ENCODE measurements at regions not wholly inside any gene's neighbourhood (a gene's known extent, or its start where the extent isn't known, plus 50 kb on each side); places are given as distances from the start of the nearest gene placed in this dataset.

DNA sequence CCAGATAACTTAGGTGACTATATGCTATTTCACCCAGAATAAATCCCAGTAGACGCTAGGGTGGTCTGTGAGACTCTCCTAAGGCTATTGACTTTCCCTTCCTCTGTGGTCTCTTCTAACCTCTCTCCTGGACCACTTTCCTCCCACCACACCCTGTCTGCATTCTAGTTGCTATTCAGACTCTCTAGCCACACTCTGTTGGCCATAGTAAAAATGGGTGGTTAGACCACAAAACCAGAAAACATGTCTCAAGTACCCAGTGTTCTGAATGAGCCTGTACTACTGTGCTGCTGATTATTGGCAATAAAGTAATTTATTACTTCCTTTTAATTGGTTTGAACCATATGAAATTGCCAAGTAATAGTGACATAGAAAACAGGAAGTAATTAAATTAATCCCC, 240.8 kb downstream of the KIF20B start:
- H3K4me3 ChIP-seq, result no peak overlapping the region
- TF ChIP-seq POLR2AphosphoS5 (IDR thresholded peaks at IDR 0.05; ENCODE audit: borderline replicate concordance, low read depth, low read length) (no peak), FOXP2 (optimal IDR thresholded peaks at IDR 0.05; ENCODE audit: control extremely low read depth, extremely low read length, insufficient read depth) (no peak), EZH2 (IDR thresholded peaks at IDR 0.05) (no peak)
- H3K9me3 ChIP-seq (ENCODE audit: low read depth, low read length), result no peaks in the 10 kb centered on the region
- H3K9ac ChIP-seq (ENCODE audit: insufficient read length), result no peak overlapping the region
- no peak overlapping the region for H3K27ac ChIP-seq
- DNase-seq (ENCODE audit: low read depth, low spot score), result no peak
- H3K36me3 ChIP-seq (ENCODE audit: insufficient read depth, low read length), result no peaks in the 10 kb centered on the region

DNA sequence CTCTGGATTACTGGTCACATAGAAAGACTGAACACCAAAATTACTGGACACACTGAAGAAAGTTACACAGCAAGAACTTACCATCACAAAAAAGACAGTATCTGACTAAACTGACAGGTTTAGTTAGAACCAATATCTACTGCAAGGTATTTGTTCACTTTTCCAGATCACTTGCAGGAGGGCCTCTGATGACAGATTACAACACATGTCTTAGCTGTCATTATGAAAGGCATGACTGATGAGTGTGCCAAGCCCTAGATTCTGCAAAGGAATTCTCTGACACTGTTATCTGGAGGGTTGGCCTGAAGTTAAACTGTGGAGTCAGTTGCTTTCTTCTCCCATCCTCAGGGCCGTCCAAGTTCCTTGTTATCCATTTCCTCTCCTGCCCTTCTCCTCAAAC, 242.7 kb downstream of the KIF20B start:
- TF ChIP-seq POLR2AphosphoS5 (IDR thresholded peaks at IDR 0.05; ENCODE audit: borderline replicate concordance, low read depth, low read length) (no peak), FOXP2 (optimal IDR thresholded peaks at IDR 0.05; ENCODE audit: control extremely low read depth, extremely low read length, insufficient read depth) (no peak), EZH2 (IDR thresholded peaks at IDR 0.05) (no peak)
- Histone ChIP-seq H3K9me3 (ENCODE audit: low read depth, low read length) (no peaks in the 10 kb centered on the region), H3K36me3 (ENCODE audit: insufficient read depth, low read length) (no peaks in the 10 kb centered on the region), H3K4me3 (no peak overlapping the region), H3K9ac (ENCODE audit: insufficient read length) (no peak overlapping the region), H3K27ac (no peak overlapping the region)
- DNase-seq (ENCODE audit: low read depth, low spot score), result no peak

DNA sequence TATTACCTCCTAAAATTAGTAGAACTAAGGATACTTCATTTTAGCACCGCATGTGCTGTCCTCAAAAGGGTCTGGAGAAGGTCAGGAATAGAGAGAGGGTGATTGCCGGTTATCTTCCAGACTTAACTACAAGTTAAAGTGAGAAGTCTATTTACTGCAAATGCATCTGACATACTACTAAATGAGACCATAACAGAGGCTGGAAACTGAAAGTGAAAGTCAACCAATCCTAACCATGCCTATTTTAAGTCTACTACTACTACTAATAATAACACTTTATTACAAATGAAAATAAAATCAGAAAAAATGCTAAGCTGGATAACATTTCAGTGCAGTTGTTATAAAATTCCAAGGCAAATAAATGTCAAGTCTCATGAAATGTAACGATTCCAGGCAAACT, 244.7 kb downstream of the KIF20B start:
- no peak for TF ChIP-seq FOXP2 (optimal IDR thresholded peaks at IDR 0.05; ENCODE audit: control extremely low read depth, extremely low read length, insufficient read depth)
- TF ChIP-seq POLR2AphosphoS5 (IDR thresholded peaks at IDR 0.05; ENCODE audit: borderline replicate concordance, low read depth, low read length), result no peak
- TF ChIP-seq EZH2 (IDR thresholded peaks at IDR 0.05), result no peak
- Histone ChIP-seq H3K9ac (ENCODE audit: insufficient read length) (no peak overlapping the region), H3K9me3 (ENCODE audit: low read depth, low read length) (no peaks in the 10 kb centered on the region), H3K4me3 (no peak overlapping the region), H3K27ac (no peak overlapping the region), H3K36me3 (ENCODE audit: insufficient read depth, low read length) (no peaks in the 10 kb centered on the region)
- DNase-seq (ENCODE audit: low read depth, low spot score), result no peak

DNA sequence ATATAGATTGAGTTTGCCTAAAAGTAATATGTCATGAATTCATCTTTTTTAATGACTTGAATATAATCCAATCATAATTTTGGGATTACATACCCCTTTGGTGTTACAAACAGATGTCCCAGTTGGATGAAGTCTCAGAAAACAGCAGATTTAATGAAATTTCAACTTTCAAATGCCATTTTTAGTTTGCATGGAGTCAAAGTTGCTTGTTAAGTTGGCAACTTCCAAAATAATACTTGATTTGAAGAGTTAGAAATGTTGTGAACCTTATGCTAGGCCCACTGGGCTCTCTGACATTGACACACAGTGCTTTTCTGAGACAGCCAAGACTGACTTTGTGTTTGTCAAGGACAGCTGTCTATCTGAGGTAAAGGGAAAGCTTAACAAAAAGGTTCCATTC, 248.1 kb downstream of the KIF20B start:
- TF ChIP-seq POLR2AphosphoS5 (IDR thresholded peaks at IDR 0.05; ENCODE audit: borderline replicate concordance, low read depth, low read length), result no peak
- TF ChIP-seq EZH2 (IDR thresholded peaks at IDR 0.05), result no peak
- TF ChIP-seq FOXP2 (optimal IDR thresholded peaks at IDR 0.05; ENCODE audit: control extremely low read depth, extremely low read length, insufficient read depth), result no peak
- Histone ChIP-seq H3K36me3 (ENCODE audit: insufficient read depth, low read length) (no peaks in the 10 kb centered on the region), H3K27ac (no peak overlapping the region), H3K9me3 (ENCODE audit: low read depth, low read length) (no peaks in the 10 kb centered on the region), H3K9ac (ENCODE audit: insufficient read length) (no peak overlapping the region), H3K4me3 (no peak overlapping the region)
- DNase-seq (ENCODE audit: low read depth, low spot score), result no peak

DNA sequence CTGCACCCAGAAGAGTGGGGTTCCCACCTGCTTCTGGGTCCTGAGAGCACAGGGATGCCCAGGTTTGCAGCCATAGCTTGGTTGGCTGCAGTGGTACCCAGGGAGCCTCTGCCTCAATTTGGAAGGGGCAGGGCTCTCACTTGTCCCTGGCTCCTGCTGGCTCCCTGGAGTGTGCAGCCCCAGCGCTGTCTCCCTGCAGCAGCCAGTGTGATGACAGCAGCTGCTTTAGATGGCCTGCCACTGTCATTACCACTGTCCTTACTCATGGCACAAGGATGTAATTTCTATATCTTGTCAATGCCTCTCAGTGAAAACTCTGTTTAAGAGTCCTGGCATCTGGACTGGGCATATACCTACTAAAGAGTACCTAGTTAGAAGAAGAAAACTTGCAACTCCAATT, 250.9 kb downstream of the KIF20B start:
- Histone ChIP-seq H3K27ac (no peak overlapping the region), H3K9me3 (ENCODE audit: low read depth, low read length) (no peaks in the 10 kb centered on the region), H3K4me3 (no peak overlapping the region), H3K36me3 (ENCODE audit: insufficient read depth, low read length) (no peaks in the 10 kb centered on the region), H3K9ac (ENCODE audit: insufficient read length) (no peak overlapping the region)
- no peak for DNase-seq (ENCODE audit: low read depth, low spot score)
- TF ChIP-seq EZH2 (IDR thresholded peaks at IDR 0.05), result no peak
- no peak for TF ChIP-seq FOXP2 (optimal IDR thresholded peaks at IDR 0.05; ENCODE audit: control extremely low read depth, extremely low read length, insufficient read depth)

DNA sequence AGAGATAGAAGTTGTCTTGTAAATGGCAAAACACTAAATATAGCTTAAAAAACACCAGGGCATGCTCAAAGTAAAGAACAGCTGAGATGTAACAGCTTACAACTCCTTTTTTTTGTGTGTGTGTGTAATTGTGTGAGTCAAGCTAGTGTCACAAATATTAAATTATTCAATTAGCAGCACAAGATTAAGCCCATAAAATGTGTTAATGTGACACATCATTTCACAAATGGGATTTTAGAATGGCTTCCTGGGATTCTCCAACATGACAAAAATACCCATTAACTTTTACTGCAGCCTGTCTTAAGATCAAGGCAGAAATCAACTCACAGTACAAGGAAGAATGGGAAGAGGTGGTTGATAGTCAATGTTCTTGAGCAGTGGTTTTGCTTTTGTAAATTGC, 251.4 kb downstream of the KIF20B start:
- Histone ChIP-seq H3K27ac (no peak overlapping the region), H3K9ac (ENCODE audit: insufficient read length) (no peak overlapping the region), H3K4me3 (no peak overlapping the region), H3K36me3 (ENCODE audit: insufficient read depth, low read length) (no peaks in the 10 kb centered on the region), H3K9me3 (ENCODE audit: low read depth, low read length) (no peaks in the 10 kb centered on the region)
- no peak for TF ChIP-seq POLR2AphosphoS5 (IDR thresholded peaks at IDR 0.05; ENCODE audit: borderline replicate concordance, low read depth, low read length)
- TF ChIP-seq EZH2 (IDR thresholded peaks at IDR 0.05), result no peak
- TF ChIP-seq FOXP2 (optimal IDR thresholded peaks at IDR 0.05; ENCODE audit: control extremely low read depth, extremely low read length, insufficient read depth), result no peak
- no peak for DNase-seq (ENCODE audit: low read depth, low spot score)

DNA sequence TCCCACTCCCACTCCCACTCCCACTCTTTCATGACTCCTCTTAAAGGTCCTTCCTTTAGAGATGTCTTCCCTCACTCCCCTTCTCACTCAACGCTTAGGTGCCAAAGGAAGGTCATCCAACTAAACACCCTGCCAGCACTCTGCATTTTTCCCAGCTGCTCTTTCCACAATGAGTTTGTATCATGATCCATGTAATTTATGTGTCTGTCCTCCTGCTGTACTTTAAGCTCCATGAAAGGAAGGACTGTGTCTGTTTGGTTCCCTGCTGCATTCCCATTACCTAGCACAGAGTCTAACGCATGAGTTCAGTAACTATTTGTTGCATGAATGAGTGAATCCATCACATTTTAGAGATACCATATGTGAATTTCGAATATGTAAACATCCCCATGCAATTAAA, 252.7 kb downstream of the KIF20B start:
- no peak overlapping the region for H3K27ac ChIP-seq
- H3K36me3 ChIP-seq (ENCODE audit: insufficient read depth, low read length), result no peaks in the 10 kb centered on the region
- DNase-seq (ENCODE audit: low read depth, low spot score), result no peak
- H3K9me3 ChIP-seq (ENCODE audit: low read depth, low read length), result no peaks in the 10 kb centered on the region
- no peak overlapping the region for H3K9ac ChIP-seq (ENCODE audit: insufficient read length)
- no peak overlapping the region for H3K4me3 ChIP-seq
- TF ChIP-seq POLR2AphosphoS5 (IDR thresholded peaks at IDR 0.05; ENCODE audit: borderline replicate concordance, low read depth, low read length) (no peak), EZH2 (IDR thresholded peaks at IDR 0.05) (no peak), FOXP2 (optimal IDR thresholded peaks at IDR 0.05; ENCODE audit: control extremely low read depth, extremely low read length, insufficient read depth) (no peak)

DNA sequence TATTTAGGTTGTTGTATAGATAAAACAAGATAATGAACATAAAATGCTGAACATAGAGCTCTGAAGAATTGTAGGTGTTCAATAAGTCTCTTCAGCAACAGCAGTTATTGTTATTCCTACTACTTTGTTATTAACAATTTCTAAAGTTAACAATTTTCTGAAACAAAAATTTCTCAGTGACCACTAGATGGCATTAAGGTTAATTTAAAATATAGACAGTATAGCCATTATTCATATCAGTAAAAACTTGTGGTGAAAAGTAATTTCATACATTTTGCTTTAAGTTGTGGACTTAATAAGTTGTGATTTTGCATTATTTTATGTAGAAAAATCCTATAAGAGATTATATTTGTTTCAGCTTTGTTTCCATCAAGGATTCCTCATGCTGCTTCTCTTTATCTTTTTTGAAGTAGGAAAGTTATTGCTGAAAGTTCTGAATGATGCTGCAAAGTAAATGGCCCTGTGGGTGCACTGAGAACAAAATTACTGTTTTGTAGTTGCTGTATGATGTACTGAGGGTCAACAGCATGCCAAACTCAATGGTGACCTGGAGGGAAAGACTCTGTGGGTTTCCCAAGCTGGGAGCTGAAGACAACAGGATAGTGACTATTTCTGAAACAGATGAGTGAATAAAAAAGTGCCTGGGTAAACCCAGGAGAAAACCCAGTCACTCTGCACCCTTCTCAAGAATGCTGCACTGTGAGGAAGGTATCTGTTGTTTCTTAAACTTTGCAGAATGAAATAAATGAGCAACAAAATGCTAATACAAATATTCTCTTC, 253.6 kb downstream of the KIF20B start:
- no peak for DNase-seq (ENCODE audit: low read depth, low spot score)
- H3K36me3 ChIP-seq (ENCODE audit: insufficient read depth, low read length), result no peaks in the 10 kb centered on the region
- no peak overlapping the region for H3K4me3 ChIP-seq
- H3K9ac ChIP-seq (ENCODE audit: insufficient read length), result no peak overlapping the region
- no peaks in the 10 kb centered on the region for H3K9me3 ChIP-seq (ENCODE audit: low read depth, low read length)
- TF ChIP-seq FOXP2 (optimal IDR thresholded peaks at IDR 0.05; ENCODE audit: control extremely low read depth, extremely low read length, insufficient read depth) (no peak), POLR2AphosphoS5 (IDR thresholded peaks at IDR 0.05; ENCODE audit: borderline replicate concordance, low read depth, low read length) (no peak), EZH2 (IDR thresholded peaks at IDR 0.05) (no peak)
- no peak overlapping the region for H3K27ac ChIP-seq
